ENCODE measurements at regions not wholly inside any gene's neighbourhood (a gene's known extent, or its start where the extent isn't known, plus 50 kb on each side); places are given as distances from the start of the nearest gene placed in this dataset.

GRCh38 chr19:28834996-28835395, 378.0 kb downstream of the UQCRFS1 start:
- DNase-seq: no peak

DNA sequence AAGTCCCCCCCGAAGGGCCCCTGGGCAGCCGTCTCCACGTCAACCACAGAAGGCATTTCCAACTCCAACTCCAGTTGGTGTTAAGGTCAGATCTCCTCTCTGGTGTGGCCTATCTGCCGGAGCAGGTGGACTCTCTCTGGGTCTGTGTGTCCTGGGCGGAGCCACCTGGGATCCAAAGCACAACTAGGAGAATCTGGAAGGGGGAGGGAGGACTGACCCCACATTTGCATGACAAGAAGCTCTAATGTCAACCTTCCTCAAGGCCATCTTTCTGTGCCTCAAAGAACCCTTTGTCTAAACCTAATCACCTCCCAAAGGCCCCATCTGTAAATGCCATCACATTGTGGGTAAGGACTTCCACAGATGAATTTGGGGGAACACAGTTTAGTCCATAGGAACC, 381.5 kb downstream of the UQCRFS1 start:
- DNase-seq: no peak

- no peak for DNase-seq
Measured at GRCh38 chr19:28829762-28830161, 383.2 kb downstream of the UQCRFS1 start.

- DNase-seq: no peak
Measured at GRCh38 chr19:28829359-28829758, 383.6 kb downstream of the UQCRFS1 start.

DNA sequence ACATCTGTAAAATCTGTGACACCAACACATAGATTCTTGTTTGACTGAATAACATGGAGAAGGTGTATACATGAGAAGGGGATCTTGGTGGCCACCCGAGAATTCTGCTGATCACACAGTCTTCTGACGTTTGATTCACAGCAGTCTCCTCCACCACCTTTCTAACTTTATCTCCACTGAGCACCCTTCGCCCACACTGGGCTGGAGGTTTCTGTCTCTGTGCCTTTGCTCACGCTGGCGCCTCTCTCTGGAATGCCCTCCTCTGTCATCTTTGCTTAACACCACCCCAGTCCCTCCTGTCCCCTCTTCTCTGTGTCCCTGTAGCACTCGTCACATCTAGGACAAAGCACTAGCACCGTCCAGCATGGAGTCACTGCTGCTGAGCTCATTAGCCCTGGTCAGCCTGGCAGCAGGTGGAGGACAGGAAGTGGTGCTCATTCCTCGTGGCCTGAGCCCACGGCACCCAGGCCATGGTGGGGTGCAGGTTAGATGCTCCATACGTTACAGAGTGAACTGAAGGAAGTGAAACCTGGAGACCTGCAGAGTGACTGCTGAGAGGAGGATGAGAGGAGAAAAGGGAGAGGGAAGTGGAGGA, 384.6 kb downstream of the UQCRFS1 start:
- DNase-seq: no peak

GRCh38 chr19:28827382-28827781, 385.6 kb downstream of the UQCRFS1 start:
- DNase-seq: no peak

DNA sequence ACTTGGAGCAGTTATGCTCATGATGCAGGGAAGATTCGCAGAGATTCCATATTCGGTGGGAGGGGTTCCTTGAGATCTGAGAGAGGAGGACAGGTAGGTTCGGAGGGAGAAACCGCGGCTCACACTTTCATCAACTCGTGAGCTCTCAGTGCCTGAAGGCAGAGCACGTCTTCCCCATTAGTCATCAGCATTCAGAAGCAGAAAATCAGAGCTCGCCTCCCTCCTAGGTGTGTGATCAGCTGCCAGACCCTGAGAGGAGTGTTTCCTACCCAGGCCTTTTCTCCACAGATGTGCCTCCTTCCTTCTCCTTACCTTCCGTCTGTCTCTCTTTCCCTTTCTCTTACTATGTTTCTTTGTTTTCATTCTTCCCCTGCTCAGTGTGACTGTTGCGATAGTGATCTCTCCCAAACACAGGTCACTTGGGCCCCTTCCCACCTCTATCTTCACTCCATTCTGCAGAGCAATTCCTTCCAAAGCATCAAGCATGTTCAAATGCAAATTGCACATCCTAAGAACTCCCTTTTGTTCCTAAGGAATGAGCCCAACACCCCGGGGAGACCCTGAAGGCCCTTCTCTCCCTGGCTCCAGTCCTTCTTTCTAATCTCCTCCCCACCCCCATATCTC, 389.5 kb downstream of the UQCRFS1 start:
- DNase-seq: no peak

GRCh38 chr19:28820289-28820688, 392.7 kb downstream of the UQCRFS1 start:
- no peak for DNase-seq

DNA sequence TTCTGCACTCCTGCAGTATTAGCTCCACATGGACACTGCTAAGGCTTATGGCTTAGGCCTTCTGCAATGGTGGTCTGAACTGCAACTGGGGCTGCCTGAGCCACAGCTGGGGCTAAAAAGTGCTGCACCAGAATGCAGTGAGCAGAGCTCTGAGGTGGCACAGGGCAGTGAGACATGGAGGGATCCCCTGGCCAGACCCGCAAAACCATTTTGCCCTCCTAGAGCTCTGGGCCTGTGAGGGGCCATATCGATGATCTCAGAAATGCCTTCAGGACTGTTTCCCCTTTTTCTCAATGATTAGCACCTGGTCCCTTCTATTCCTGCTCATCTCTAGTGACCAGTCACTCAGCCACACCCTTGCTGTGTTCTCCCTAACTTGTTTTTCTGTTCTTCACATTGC, 397.7 kb downstream of the UQCRFS1 start:
- no peak for DNase-seq

GRCh38 chr19:28794301-28794700, 418.6 kb downstream of the UQCRFS1 start:
- DNase-seq: no peak

DNA sequence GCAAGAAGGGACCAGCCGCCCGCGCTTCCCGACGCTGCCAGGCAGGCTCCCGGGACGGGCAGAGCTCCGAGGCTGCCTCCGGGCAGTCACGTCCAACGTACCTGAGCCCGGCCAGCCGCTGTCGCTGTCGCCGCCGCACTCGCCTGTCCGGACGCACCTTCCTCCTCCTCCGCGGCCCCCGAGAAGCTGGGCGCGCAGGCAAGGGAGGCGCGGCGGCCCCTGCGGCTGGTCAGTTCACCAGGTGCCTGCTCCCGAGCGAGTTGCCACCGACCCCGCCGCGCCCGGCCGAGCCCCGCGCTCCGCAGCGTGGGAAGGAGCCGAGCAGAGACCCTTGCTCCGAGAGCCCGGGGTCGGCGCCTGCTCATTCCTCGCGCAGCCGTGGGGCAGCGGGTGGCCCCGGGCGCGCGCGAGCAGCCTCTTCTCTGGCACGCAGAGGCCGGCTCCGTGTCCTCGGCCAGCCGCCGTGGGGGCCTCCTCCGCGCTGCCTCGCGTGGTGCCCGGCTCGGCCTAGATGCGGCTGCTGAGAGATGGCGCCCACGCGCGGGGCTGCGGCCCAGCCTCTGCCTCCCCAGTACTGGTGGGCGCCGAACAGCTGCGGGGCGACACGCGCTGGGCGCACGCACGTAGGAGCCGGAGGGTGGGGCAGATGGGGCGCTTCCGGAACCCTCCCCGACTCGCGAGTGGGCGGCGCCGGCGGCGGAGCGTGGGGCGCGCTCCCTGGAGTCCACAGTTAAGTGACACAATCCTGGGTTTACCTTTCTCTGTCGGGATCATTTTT, 419.4 kb downstream of the UQCRFS1 start:
- no peak for DNase-seq

GRCh38 chr19:28785971-28786370, 427.0 kb downstream of the UQCRFS1 start:
- no peak for DNase-seq

GRCh38 chr19:28764066-28764465, 448.9 kb downstream of the UQCRFS1 start:
- DNase-seq: no peak

DNA sequence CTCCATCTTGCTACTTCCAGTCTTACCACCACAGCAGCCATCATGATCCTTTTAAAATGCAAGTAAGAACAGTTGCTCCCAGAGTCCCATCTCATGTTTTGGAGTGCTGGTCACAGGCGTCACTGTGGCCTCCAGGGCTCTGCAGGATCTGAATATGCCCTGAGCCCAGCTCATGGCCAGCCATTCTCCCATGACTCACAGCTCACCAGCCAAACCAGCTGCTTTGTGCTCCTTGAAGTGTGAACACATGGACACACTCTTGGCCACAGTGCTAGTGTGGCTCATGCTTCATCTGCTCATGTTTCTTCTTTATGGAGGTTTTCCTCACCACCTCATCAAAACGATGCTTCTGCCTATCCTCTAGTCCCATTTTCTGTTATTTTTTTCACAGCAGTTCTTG, 466.5 kb downstream of the UQCRFS1 start:
- no peak for DNase-seq

DNA sequence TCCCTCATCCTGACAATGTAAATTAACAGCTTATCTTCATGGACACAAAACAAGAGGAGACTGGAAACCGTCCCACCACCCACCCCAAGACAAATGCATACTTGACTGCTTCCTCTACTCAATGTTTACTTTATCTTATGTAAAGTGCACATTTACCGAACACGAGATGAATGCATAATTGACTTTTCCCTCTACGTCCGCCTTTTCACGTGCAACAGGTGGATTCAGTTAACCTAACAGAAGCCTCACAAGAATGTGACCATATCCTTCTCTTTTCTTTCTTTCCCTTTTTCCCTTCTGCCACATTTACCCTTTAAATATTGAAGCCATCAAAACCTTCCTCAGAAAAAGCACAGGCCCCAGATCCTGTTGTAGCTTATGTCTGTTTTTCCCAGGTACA, 468.0 kb downstream of the UQCRFS1 start:
- no peak for DNase-seq

DNA sequence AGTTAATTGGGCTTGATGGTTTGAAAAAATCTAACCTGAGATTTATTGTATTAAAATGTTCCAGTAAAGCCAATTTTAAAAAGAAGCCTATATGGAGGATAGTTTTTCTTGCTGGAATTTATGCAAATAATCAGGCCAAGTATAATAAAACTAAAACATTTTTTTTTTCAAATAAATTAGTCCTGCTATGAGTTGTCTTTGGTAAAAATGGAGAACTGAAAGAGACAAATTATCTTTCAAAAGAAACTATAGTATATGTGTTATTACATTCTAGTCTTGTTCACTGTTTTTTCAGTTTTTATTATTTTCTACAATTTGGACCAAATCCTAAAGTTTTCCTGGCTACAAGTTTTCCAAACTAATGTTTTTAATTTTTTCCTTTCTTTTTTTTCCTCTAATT, 468.9 kb downstream of the UQCRFS1 start:
- no peak for DNase-seq

DNA sequence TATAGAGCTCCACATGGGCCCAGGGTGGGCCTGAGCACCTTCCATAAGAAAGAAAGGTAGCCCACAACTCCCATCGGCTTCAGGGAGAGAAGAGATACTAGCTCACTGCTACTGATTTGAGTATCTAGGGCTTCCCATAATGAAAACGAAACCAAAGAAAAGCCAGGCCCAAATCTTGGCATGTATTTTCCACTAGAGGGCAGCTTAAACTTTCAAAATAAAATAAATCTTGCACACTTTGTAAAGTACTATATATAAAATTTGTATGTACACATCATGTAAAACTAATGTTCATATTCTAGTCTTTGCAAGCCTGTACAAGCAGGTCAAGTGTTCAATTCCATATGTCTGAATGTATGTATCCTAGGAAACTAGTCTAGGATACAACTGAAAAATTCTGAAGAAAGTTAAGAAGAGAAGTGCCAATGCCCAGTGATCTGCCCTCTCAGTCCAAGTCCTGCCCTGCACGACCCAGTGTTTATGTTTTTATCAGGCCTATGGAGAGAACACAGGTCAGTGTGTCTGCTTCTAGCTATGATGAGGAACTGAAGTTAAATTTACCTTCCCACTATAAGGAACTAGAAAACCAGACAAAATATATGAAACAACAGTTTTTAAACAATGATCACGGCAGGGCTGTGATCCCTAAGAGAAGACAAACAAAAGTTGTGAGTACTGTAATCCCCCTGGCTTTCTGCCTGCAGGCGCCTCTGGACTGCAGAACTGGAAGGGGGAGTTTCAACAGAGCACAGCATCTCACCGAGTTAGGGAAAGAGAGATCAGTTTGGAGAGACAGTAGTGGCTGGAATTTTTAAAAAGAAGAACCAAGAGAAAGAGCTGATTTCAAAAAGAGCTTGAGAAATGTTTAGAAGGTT, 475.7 kb downstream of the UQCRFS1 start:
- DNase-seq: no peak

DNA sequence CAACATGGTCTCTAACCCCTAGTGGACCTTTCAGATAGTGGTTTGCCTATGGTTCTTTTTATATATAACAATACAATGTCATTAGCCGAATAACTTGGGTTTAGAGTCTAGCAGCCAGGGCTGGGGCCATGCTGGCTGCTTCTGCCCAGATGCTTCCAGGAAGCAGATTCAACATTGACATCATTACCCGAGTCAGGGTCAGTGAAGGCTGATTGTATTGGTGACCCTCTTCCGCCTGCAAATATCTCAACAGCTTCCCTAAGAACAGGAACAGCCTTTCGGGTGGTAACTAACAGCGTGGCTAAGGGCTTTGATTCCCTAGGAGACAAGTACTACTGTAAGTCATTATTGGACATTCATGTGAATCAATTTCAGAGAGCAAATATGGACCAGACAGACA, 476.4 kb downstream of the UQCRFS1 start:
- no peak for DNase-seq

- DNase-seq: no peak
Measured at GRCh38 chr19:28731577-28731976, 481.4 kb downstream of the UQCRFS1 start.

DNA sequence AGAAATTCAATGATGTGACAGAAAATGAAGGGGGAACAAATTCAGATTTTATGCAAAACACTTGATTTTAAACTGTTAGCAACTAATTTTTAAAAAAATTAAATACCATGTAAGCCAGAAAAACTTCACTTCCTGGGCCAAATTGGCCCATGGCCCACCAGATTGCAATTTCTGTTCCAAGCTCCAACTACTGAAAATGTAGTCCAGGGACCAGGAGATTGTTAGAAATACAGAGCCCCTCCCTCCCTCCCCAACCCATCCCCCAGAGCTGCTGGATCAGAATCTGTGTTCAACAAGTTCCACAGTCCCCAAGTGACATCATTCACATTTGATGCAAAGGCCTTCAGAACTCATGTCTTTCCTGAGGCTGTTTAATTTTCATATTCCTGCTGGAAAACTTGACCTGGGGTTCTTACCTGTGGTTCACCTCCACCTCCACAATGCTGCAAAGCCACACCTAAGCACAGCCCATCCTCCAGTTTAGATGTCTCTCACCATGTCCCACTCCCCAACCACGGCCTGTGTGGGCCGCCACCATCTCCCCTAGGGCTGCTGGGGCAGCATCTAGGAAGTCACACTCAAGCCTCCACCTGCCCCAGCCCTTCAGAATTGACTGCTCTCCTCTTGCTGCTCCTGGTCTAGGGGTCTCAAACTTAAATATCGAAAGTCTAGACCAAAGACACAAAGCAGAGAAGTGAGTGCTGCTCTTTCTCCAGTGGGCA, 482.0 kb downstream of the UQCRFS1 start:
- no peak for DNase-seq

- no peak for DNase-seq
Measured at GRCh38 chr19:28727480-28728159, 485.3 kb downstream of the UQCRFS1 start.

Data from NCI-H2081 treated with DMSO at 0.1 percent for 48 hours (cell line).